NCI-H2227 treated with DMSO at 0.1 percent for 48 hours (cell line): ENCODE measurements at regions not wholly inside any gene's neighbourhood (a gene's known extent, or its start where the extent isn't known, plus 50 kb on each side); places are given as distances from the start of the nearest gene placed in this dataset.

ENCODE experiments used
- DNase-seq: peaks from one replicate; lab custom pipeline; 2025; lab: John Stamatoyannopoulos, UW

DNA sequence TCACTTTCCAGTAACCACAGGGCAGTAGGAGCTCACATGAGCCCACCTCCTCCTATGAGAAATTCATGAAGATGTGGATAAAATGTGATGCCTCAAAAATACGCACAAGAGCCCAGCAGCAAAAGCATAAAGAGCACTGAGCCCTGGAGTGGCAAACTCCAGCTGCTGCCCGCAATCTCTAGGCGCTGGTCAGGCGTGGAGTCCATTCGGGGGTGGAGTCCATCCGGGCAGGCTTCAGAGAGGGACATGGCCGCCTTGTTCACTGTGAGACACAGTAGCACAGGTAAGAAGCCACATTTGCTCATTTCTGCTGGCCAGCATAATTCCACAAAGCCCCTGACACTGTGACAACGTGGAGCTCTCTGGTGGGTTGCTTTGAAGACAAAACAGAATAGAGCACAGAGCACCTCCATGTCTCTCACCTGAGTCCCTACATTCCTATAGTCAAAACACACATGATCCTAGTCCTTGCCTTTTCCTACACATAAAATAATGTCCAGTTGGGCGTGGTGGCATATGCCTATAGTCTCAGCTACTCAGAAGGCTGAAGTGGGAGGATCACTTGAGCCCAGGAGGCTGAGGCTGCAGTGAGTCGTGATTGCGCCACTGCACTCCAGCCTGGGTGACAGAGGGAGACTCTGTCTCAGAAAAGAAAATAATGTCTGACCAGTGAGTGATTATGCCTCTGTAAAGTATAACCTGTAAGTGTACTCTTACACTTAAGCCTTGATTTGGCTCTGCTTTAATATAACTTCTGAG, 365.2 kb downstream of the GADD45G start:
- no peak for DNase-seq

GRCh38 chr9:89970701-89971100, 365.9 kb downstream of the GADD45G start:
- no peak for DNase-seq

DNA sequence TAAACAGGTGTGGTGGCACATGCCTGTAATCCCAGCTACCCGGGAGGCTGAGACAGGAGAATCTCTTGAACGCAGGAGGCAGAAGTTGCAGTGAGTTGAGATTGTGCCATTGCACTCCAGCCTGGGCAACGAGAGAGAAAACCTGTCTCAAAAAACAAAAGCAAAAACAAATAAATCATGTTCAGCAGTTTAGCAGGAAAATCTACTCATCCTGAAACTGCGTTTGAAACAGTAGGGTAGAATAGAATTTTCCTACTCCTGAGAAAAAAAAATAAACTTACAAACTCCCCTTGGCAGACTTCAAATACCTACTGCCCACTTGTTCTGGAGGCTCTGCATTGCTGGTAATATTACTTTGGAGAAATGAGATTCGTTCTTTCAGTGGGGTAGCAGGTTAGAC, 367.7 kb downstream of the GADD45G start:
- no peak for DNase-seq

- no peak for DNase-seq
Measured at GRCh38 chr9:89974582-89974981, 369.8 kb downstream of the GADD45G start.

- no peak for DNase-seq
Measured at GRCh38 chr9:89975024-89975423, 370.2 kb downstream of the GADD45G start.

DNA sequence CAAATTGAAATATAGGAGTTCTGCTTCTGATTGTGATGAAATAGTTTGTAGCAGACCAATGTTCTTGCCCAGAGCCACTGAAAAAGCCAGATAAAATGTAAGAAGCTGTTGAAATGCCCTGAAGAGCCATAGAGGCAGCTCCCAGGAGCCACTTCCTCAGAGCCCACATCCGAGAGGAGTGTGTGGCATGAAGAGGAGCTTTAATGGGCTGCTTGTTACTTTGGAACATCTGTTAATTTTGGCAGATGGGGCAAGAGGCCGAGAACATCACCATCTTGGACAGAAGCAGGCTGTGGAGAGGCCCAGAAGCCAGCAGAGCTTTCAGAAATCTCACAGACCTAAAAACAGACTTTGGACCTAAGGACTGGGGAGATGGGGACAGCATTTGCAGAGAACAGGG, 370.8 kb downstream of the GADD45G start:
- DNase-seq = no peak

DNA sequence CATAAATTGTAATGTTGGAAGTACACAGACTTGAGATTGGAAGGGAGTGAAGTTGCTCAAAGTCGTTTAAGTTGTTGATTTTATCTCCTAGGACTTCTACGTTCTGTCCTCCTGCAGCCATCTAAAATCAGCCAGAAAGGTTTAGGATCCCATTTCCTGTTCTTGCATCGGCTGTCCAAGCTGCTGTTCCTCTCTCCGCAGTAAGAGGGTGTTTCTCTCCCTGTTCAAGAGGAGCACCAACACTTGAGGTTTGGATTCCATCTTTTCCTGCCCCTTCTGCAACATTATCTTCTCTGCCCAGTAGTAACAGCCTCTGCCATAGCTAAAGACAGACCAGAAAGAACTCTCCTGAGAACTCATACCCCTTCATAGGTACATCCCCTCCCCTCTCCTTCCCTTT, 373.4 kb downstream of the GADD45G start:
- no peak for DNase-seq

- no peak for DNase-seq
Measured at GRCh38 chr9:89980600-89980999, 375.8 kb downstream of the GADD45G start.

GRCh38 chr9:89982016-89982415, 377.2 kb downstream of the GADD45G start:
- DNase-seq = no peak

GRCh38 chr9:89983411-89983810, 378.6 kb downstream of the GADD45G start:
- DNase-seq = no peak

GRCh38 chr9:89984214-89984613, 379.4 kb downstream of the GADD45G start:
- DNase-seq = no peak

DNA sequence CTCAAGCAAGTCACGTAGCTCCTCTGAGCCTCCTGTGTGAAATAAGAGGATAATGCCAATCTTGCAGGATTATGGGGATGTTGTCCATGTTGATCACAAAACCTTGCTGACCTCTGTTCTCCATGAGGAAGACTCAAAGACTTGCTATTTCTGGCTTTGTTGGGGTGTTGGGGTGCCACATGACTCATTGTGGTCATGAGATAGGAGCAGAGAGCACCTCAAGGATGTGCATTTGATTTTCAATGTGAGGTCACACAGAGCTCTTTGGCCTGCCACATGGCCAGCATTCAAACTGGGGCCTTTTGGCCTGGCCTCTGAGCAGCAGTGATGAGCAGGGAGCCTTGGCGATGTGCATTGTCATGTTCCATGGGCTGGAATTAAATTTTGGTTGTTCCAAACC, 380.3 kb downstream of the GADD45G start:
- no peak for DNase-seq

- no peak for DNase-seq
Measured at GRCh38 chr9:89986190-89986589, 381.4 kb downstream of the GADD45G start.

- no peak for DNase-seq
Measured at GRCh38 chr9:89988458-89988857, 383.6 kb downstream of the GADD45G start.

DNA sequence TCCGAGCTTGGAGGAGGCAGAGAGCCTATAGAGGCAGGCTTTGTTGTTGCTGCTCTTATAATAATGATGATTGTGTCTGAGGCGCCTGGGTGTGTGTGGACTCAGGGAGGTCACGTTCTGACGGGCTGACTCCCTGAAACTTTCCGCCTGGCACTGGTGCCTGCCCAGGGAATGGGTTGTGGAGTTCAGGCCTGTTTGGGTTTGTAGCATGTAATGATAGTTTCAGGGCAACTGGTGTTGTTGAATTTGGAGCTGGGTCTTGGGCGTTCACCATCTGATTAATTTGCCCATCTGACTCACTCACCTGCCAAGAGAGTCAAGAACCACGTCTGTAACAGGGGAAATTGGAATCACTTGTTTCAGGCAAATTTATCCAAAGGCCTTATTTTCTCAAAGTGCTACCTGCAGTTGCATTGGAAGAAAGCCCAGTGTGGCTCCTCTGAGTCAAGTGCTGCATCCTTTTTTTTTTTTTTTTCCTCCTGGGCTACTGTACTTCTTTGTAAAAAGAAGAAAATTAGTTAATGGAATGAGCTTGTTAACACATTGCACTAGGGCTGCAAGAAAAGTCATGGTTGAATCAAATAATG, 386.5 kb downstream of the GADD45G start:
- no peak for DNase-seq

- no peak for DNase-seq
Measured at GRCh38 chr9:89992326-89993198, 387.8 kb downstream of the GADD45G start.

- DNase-seq = no peak
Measured at GRCh38 chr9:89993678-89994630, 389.1 kb downstream of the GADD45G start.

DNA sequence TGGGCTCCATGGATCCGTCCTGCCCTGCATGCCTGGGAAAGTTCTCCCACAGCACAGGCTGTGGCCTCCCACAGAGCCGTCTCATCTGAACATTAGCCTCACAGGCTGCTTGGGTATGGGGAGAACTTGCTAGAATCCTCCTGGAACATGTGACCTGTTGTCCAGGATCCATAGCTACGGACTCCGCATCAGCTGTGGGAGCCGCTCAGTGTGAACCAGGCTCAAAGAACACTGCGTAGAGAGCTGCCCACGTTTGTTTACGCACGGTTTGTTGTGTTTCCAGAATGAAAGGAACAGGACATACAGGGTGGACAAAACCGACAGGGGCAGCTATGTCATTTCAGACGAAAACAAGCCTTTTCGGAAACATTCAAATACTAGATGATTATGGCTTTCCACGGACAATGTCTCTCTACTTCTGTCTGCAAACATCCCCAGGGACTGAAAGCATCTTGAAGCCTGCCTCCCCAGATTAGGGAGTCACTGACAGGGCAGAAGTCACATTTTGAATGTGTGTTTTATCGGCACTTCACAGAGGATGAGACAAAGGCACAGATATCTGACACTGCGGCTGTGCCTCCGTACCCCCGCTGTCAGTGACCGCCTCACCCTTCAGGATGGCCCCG, 390.3 kb downstream of the GADD45G start:
- DNase-seq = no peak

DNA sequence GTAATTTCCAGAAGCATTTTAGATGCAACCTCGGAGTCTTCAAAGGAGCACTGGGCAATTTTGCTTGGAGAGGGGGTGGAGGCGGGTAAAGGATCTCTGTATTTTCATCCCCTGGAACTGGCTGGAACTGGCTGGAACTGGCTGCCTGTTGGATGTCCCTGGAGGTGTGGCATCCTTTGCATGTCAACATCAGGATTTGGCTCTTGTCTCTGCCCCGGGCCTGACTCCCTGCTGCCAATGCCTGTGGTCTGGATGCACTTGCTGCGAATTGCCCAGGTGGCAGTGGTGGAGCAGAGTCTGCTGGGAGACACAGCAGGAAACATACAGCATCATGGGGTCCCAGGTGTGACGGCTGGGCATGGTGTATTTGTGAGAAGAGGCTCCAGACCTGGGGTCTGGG, 391.3 kb downstream of the GADD45G start:
- no peak for DNase-seq

DNA sequence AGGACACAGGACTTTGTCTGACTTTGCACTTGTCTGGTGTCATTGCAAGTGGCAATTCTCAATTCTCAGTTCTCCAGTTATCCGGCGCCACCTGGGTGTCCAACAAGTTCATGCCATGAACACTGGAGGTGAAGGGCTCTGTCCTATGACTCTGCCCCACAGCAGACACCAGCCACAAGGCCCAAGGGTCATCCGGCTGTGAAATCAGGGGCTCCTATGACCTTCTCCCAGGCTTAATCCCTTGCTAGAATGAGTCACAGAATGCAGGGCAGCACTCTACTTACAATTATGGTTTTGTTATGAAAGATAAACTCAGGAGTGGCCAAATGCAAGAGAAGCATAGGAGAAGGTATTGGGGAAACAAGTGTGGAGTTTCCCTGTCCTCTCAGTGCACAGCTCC, 392.0 kb downstream of the GADD45G start:
- no peak for DNase-seq

DNA sequence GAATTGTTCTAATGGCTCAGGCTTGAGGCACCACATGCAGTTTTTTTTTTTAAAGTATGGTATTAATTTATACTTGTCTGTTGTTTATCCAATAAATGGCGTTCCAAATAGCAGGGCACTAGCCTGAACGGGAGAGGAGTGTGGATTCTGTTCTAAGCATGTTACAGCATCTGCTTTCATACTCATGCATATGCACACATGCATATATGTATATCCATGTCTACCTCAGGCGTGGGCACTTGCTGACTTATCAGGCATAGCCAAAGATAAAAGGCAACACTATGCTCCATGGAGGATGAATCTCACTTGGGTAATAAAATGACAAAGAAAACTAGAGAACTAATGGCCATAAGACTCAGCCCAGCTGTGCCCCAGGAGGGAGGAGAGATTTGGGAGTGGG, 393.8 kb downstream of the GADD45G start:
- no peak for DNase-seq
